ENCODE measurements at regions not wholly inside any gene's neighbourhood (a gene's known extent, or its start where the extent isn't known, plus 50 kb on each side); places are given as distances from the start of the nearest gene placed in this dataset.

GRCh38 chr3:167188592-167188991, 191.5 kb downstream of the ZBBX start:
- H3K27me3 ChIP-seq (ENCODE audit: control insufficient read depth, insufficient read depth, low read length), result no peaks in the 10 kb centered on the region
- no peak overlapping the region for H3K4me3 ChIP-seq (ENCODE audit: low read length in 3 of 3)
- no peaks in the 10 kb centered on the region for H3K4me1 ChIP-seq (ENCODE audit: control insufficient read depth in 2 of 3, insufficient read depth in 2 of 3, low read depth in 1 of 3, low read length in 3 of 3)
- H3K9me3 ChIP-seq (ENCODE audit: control insufficient read depth in 2 of 3, insufficient read depth in 1 of 3, low read length in 3 of 3), result no peaks in the 10 kb centered on the region
- no peak overlapping the region for H3K9ac ChIP-seq (ENCODE audit: low read length in 3 of 3)
- no peak for FAIRE-seq
- H3K36me3 ChIP-seq (ENCODE audit: control insufficient read depth in 2 of 3, insufficient read depth in 3 of 3, low read length in 3 of 3), result no peaks in the 10 kb centered on the region
- intact Hi-C loops (cut with DNase I), result no loop called here
- no peak for TF ChIP-seq CTCF (IDR thresholded peaks at IDR 0.05; ENCODE audit: borderline replicate concordance, extremely low read depth, insufficient read depth)
- DNase-seq, result no peak
- no peak overlapping the region for H3K27ac ChIP-seq (ENCODE audit: low read depth in 2 of 2, low read length in 2 of 2)

- FAIRE-seq (no peak), DNase-seq (no peak)
- no peak for TF ChIP-seq CTCF (IDR thresholded peaks at IDR 0.05; ENCODE audit: borderline replicate concordance, extremely low read depth, insufficient read depth)
- H3K27ac ChIP-seq (ENCODE audit: low read depth in 2 of 2, low read length in 2 of 2), result no peak overlapping the region
- no peaks in the 10 kb centered on the region for H3K36me3 ChIP-seq (ENCODE audit: control insufficient read depth in 2 of 3, insufficient read depth in 3 of 3, low read length in 3 of 3)
- H3K27me3 ChIP-seq (ENCODE audit: control insufficient read depth, insufficient read depth, low read length), result no peaks in the 10 kb centered on the region
- no peak overlapping the region for H3K4me3 ChIP-seq (ENCODE audit: low read length in 3 of 3)
- no peaks in the 10 kb centered on the region for H3K4me1 ChIP-seq (ENCODE audit: control insufficient read depth in 2 of 3, insufficient read depth in 2 of 3, low read depth in 1 of 3, low read length in 3 of 3)
- H3K9me3 ChIP-seq (ENCODE audit: control insufficient read depth in 2 of 3, insufficient read depth in 1 of 3, low read length in 3 of 3), result no peaks in the 10 kb centered on the region
- intact Hi-C loops (cut with DNase I), result no loop called here
- no peak overlapping the region for H3K9ac ChIP-seq (ENCODE audit: low read length in 3 of 3)
Measured at GRCh38 chr3:167187221-167187620, 192.9 kb downstream of the ZBBX start.

GRCh38 chr3:167184511-167184910, 195.6 kb downstream of the ZBBX start:
- intact Hi-C loops (cut with DNase I), result no loop called here

More at GRCh38 chr3:167184511-167184910, 195.6 kb downstream of the ZBBX start:
- Histone ChIP-seq H3K36me3 (ENCODE audit: control insufficient read depth in 2 of 3, insufficient read depth in 3 of 3, low read length in 3 of 3) (no peaks in the 10 kb centered on the region), H3K4me1 (ENCODE audit: control insufficient read depth in 2 of 3, insufficient read depth in 2 of 3, low read depth in 1 of 3, low read length in 3 of 3) (no peaks in the 10 kb centered on the region), H3K9ac (ENCODE audit: low read length in 3 of 3) (no peak overlapping the region), H3K27me3 (ENCODE audit: control insufficient read depth, insufficient read depth, low read length) (no peaks in the 10 kb centered on the region), H3K9me3 (ENCODE audit: control insufficient read depth in 2 of 3, insufficient read depth in 1 of 3, low read length in 3 of 3) (no peaks in the 10 kb centered on the region), H3K4me3 (ENCODE audit: low read length in 3 of 3) (no peak overlapping the region), H3K27ac (ENCODE audit: low read depth in 2 of 2, low read length in 2 of 2) (no peak overlapping the region)
- FAIRE-seq (no peak), DNase-seq (no peak)
- TF ChIP-seq CTCF (IDR thresholded peaks at IDR 0.05; ENCODE audit: borderline replicate concordance, extremely low read depth, insufficient read depth), result no peak
